GM23338 (cell line): ENCODE measurements at regions not wholly inside any gene's neighbourhood (a gene's known extent, or its start where the extent isn't known, plus 50 kb on each side); places are given as distances from the start of the nearest gene placed in this dataset.

Experiments used
- ATAC-seq: fragments of 200-7000 bp; cut with Tn5 transposase; 3 replicates; pipeline ENCODE4 v1.9.1; 2020
- DNase-seq: peaks from one replicate; pipeline ENCODE4 v3.0.0-alpha.2; 2015; ENCODE audit warnings: low spot score
- H2AFZ ChIP-seq: fragments of 200-600 bp; sonication (generic); 2 replicates; pipeline ENCODE4 v1.8.0; 2016; ENCODE audit warnings: antibody characterized with exemption, mild to moderate bottlenecking, moderate library complexity
- H3F3A ChIP-seq: fragments of 200-600 bp; sonication (generic); replicated peaks from 2 replicates; pipeline ENCODE4 v1.8.0; 2017; ENCODE audit warnings: antibody characterized with exemption, mixed run types, low read depth
- H3K27ac ChIP-seq: fragments of 200-600 bp; sonication (generic); 2 replicates; pipeline ENCODE4 v1.6.1; 2016; ENCODE audit warnings: low read depth
- H3K27me3 ChIP-seq: fragments of 200-600 bp; sonication (generic); 2 replicates; pipeline ENCODE4 v1.8.0; 2016; ENCODE audit warnings: mild to moderate bottlenecking, mixed run types, moderate library complexity; ENCODE audit not compliant: insufficient read depth
- H3K36me3 ChIP-seq: fragments of 200-600 bp; sonication (generic); 2 replicates; pipeline ENCODE4 v1.8.0; 2016; ENCODE audit warnings: mild to moderate bottlenecking; ENCODE audit not compliant: insufficient read depth
- H3K4me1 ChIP-seq: fragments of 200-600 bp; sonication (generic); 2 replicates; pipeline ENCODE4 v1.8.0; 2016; ENCODE audit warnings: mild to moderate bottlenecking, moderate library complexity; ENCODE audit not compliant: insufficient read depth
- H3K4me2 ChIP-seq: fragments of 200-600 bp; sonication (generic); 2 replicates; pipeline ENCODE4 v1.7.1; 2017; ENCODE audit warnings: mixed run types
- H3K4me3 ChIP-seq: fragments of 200-600 bp; sonication (generic); 2 replicates; pipeline ENCODE4 v1.6.1; 2016; ENCODE audit warnings: mixed run types
- H3K79me2 ChIP-seq: fragments of 200-600 bp; sonication (generic); replicated peaks from 2 replicates; pipeline ENCODE4 v1.8.0; 2017; ENCODE audit warnings: mild to moderate bottlenecking; ENCODE audit not compliant: insufficient read depth
- H3K9me2 ChIP-seq: fragments of 200-600 bp; sonication (generic); 2 replicates; pipeline ENCODE4 v1.8.0; 2017; ENCODE audit not compliant: insufficient read depth
- H4K20me1 ChIP-seq: fragments of 200-600 bp; sonication (generic); replicated peaks from 2 replicates; pipeline ENCODE4 v1.8.0; 2017; ENCODE audit warnings: mild to moderate bottlenecking; ENCODE audit not compliant: insufficient read depth
- H3K27ac Mint-ChIP-seq: 2 replicates; pipeline ENCODE4 v1.8.0; 2020; ENCODE audit warnings: inconsistent platforms, mild to moderate bottlenecking, moderate library complexity, mixed read lengths
- H3K27me3 Mint-ChIP-seq: 3 replicates; pipeline ENCODE4 v1.8.0; 2022; ENCODE audit warnings: low read depth, mild to moderate bottlenecking, moderate library complexity, mixed read lengths, inconsistent platforms; ENCODE audit not compliant: insufficient read depth, poor library complexity
- H3K36me3 Mint-ChIP-seq: 3 replicates; pipeline ENCODE4 v1.8.0; 2021; ENCODE audit warnings: low read depth, mild to moderate bottlenecking, inconsistent platforms, moderate library complexity, mixed read lengths
- H3K4me1 Mint-ChIP-seq: 3 replicates; pipeline ENCODE4 v1.8.0; 2020; ENCODE audit warnings: mild to moderate bottlenecking, inconsistent platforms, mixed read lengths
- H3K4me3 Mint-ChIP-seq: 3 replicates; pipeline ENCODE4 v1.8.0; 2021; ENCODE audit warnings: moderate library complexity, mild to moderate bottlenecking, inconsistent platforms, mixed read lengths
- H3K9me3 Mint-ChIP-seq: 3 replicates; pipeline ENCODE4 v1.8.0; 2020; ENCODE audit warnings: moderate library complexity, mild to moderate bottlenecking, inconsistent platforms, mixed read lengths
- CREB1 ChIP-seq: fragments of 250-450 bp; sonication (Bioruptor Pico); IDR thresholded peaks from 2 replicates; pipeline ENCODE4 v1.5.0; 2020; ENCODE audit warnings: low read depth, mild to moderate bottlenecking, moderate library complexity
- EZH2 ChIP-seq: fragments of 200-600 bp; sonication (generic); IDR thresholded peaks from one replicate; pipeline ENCODE4 v1.8.0; 2017; ENCODE audit warnings: antibody characterized with exemption, mild to moderate bottlenecking, low read depth; ENCODE audit not compliant: unreplicated experiment
- EZH2phosphoT487 ChIP-seq: fragments of 200-600 bp; sonication (generic); IDR thresholded peaks from one replicate; pipeline ENCODE4 v1.8.1; 2018; ENCODE audit warnings: antibody characterized with exemption; ENCODE audit not compliant: unreplicated experiment
- JUNB ChIP-seq: IDR thresholded peaks from one replicate; pipeline ENCODE4 v1.6.1; 2016; ENCODE audit warnings: antibody characterized with exemption; ENCODE audit not compliant: unreplicated experiment
- NANOG ChIP-seq: IDR thresholded peaks from 2 replicates; pipeline ENCODE4 v1.6.1; 2016; ENCODE audit warnings: antibody characterized with exemption, borderline replicate concordance
- POLR2AphosphoS5 ChIP-seq: IDR thresholded peaks from 2 replicates; pipeline ENCODE4 v1.6.1; 2016; ENCODE audit warnings: antibody characterized with exemption, low read depth
- STAT1 ChIP-seq: IDR thresholded peaks from one replicate; pipeline ENCODE4 v1.6.1; 2016; ENCODE audit warnings: antibody characterized with exemption; ENCODE audit not compliant: unreplicated experiment
- ZNF114 ChIP-seq: fragments of 250-450 bp; sonication (Bioruptor Pico); IDR thresholded peaks from 2 replicates; pipeline ENCODE4 v1.5.0; 2020; ENCODE audit warnings: mild to moderate bottlenecking, moderate library complexity
- ZNF331 ChIP-seq: fragments of 250-450 bp; sonication (Bioruptor Pico); IDR thresholded peaks from 2 replicates; pipeline ENCODE4 v1.5.0; 2020; ENCODE audit warnings: low read depth, mild to moderate bottlenecking, moderate library complexity
- TF ChIP-seq, protein P1 (sequence below): IDR thresholded peaks from one replicate; pipeline ENCODE4 v1.6.1; 2018; ENCODE audit warnings: antibody characterized with exemption; ENCODE audit not compliant: unreplicated experiment
- TF ChIP-seq, protein P2 (sequence below), 2 experiments: fragments of 200-600 bp in 1 of 2; sonication (generic) in 1 of 2; conservative IDR thresholded peaks; 2 replicates each; pipeline versions ENCODE4 v1.5.1 to v1.6.1; 2016 to 2017; ENCODE audit warnings: antibody characterized with exemption in 2 of 2, low read depth in 2 of 2, mild to moderate bottlenecking in 2 of 2, moderate library complexity in 1 of 2
- TF ChIP-seq, protein P3 (sequence below): IDR thresholded peaks from 2 replicates; pipeline ENCODE4 v1.6.1; 2016; ENCODE audit warnings: antibody characterized with exemption
- TF ChIP-seq, protein P4 (sequence below): fragments of 250-450 bp; sonication (Bioruptor Pico); IDR thresholded peaks from 2 replicates; pipeline ENCODE4 v1.5.0; 2020; ENCODE audit warnings: mild to moderate bottlenecking, moderate library complexity

DNA sequence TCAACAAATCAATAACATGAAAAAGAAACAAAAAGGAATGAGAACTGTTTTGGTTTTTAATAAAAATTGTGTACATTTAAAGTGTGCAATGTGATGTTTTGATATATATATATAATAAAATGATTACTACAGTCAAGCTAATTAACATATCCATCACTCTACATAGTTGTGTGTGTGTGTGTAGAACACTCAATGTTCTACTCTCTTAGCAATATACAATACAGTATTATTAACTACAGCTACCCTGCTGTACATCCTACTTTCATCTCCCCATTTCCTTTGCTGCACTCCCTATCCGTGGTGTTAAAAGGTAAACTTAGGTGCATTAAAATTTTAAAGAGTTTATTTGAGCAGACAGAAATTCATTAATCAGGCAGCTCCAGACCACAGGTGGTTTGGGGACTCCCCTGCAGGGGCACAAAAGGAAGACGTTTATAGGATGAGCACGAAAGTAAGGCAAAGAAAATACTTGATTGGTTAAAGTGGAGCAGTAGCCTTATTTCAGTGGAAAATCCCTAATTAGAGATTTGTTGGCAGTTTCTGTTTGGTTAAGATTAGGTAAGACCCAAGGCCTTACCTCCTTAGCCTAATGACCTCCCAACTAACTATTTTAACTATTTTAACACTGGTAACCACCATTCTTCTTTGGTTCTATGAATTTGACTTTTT lies 61.8 kb upstream of the SNRK start:
- Mint-ChIP-seq H3K4me1 (no peaks in the 10 kb centered on the region), H3K27me3 (peaks cover 8% of the 10 kb centered on the region), H3K36me3 (peaks cover 2% of the 10 kb centered on the region; the same call in 1 of the 3 replicates), H3K4me3 (no peak overlapping the region), H3K27ac (no peak overlapping the region), H3K9me3 (peaks cover 32% of the 10 kb centered on the region)
- DNase-seq (no peak), ATAC-seq (no peak)
- no peaks in the 10 kb centered on the region for H3K4me1 ChIP-seq
- no peaks in the 10 kb centered on the region for H3K27me3 ChIP-seq
- no peak for TF ChIP-seq ZNF331
- TF ChIP-seq STAT1: no peak
- no peak for TF ChIP-seq EZH2
- TF ChIP-seq, protein P1, sequence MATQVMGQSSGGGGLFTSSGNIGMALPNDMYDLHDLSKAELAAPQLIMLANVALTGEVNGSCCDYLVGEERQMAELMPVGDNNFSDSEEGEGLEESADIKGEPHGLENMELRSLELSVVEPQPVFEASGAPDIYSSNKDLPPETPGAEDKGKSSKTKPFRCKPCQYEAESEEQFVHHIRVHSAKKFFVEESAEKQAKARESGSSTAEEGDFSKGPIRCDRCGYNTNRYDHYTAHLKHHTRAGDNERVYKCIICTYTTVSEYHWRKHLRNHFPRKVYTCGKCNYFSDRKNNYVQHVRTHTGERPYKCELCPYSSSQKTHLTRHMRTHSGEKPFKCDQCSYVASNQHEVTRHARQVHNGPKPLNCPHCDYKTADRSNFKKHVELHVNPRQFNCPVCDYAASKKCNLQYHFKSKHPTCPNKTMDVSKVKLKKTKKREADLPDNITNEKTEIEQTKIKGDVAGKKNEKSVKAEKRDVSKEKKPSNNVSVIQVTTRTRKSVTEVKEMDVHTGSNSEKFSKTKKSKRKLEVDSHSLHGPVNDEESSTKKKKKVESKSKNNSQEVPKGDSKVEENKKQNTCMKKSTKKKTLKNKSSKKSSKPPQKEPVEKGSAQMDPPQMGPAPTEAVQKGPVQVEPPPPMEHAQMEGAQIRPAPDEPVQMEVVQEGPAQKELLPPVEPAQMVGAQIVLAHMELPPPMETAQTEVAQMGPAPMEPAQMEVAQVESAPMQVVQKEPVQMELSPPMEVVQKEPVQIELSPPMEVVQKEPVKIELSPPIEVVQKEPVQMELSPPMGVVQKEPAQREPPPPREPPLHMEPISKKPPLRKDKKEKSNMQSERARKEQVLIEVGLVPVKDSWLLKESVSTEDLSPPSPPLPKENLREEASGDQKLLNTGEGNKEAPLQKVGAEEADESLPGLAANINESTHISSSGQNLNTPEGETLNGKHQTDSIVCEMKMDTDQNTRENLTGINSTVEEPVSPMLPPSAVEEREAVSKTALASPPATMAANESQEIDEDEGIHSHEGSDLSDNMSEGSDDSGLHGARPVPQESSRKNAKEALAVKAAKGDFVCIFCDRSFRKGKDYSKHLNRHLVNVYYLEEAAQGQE: no peak
- no peak for TF ChIP-seq JUNB
- TF ChIP-seq ZNF114 (CRISPR knock-in tag): no peak
- TF ChIP-seq CREB1 (CRISPR knock-in tag): no peak
- TF ChIP-seq POLR2AphosphoS5: no peak
- TF ChIP-seq, protein P2, sequence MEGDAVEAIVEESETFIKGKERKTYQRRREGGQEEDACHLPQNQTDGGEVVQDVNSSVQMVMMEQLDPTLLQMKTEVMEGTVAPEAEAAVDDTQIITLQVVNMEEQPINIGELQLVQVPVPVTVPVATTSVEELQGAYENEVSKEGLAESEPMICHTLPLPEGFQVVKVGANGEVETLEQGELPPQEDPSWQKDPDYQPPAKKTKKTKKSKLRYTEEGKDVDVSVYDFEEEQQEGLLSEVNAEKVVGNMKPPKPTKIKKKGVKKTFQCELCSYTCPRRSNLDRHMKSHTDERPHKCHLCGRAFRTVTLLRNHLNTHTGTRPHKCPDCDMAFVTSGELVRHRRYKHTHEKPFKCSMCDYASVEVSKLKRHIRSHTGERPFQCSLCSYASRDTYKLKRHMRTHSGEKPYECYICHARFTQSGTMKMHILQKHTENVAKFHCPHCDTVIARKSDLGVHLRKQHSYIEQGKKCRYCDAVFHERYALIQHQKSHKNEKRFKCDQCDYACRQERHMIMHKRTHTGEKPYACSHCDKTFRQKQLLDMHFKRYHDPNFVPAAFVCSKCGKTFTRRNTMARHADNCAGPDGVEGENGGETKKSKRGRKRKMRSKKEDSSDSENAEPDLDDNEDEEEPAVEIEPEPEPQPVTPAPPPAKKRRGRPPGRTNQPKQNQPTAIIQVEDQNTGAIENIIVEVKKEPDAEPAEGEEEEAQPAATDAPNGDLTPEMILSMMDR (conservative IDR thresholded peaks at IDR 0.05; ENCODE audit: low read depth in 2 of 2): no peak
- no peak for TF ChIP-seq EZH2phosphoT487
- TF ChIP-seq, protein P3, sequence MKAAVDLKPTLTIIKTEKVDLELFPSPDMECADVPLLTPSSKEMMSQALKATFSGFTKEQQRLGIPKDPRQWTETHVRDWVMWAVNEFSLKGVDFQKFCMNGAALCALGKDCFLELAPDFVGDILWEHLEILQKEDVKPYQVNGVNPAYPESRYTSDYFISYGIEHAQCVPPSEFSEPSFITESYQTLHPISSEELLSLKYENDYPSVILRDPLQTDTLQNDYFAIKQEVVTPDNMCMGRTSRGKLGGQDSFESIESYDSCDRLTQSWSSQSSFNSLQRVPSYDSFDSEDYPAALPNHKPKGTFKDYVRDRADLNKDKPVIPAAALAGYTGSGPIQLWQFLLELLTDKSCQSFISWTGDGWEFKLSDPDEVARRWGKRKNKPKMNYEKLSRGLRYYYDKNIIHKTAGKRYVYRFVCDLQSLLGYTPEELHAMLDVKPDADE: no peak
- TF ChIP-seq NANOG: no peak
- TF ChIP-seq, protein P4, sequence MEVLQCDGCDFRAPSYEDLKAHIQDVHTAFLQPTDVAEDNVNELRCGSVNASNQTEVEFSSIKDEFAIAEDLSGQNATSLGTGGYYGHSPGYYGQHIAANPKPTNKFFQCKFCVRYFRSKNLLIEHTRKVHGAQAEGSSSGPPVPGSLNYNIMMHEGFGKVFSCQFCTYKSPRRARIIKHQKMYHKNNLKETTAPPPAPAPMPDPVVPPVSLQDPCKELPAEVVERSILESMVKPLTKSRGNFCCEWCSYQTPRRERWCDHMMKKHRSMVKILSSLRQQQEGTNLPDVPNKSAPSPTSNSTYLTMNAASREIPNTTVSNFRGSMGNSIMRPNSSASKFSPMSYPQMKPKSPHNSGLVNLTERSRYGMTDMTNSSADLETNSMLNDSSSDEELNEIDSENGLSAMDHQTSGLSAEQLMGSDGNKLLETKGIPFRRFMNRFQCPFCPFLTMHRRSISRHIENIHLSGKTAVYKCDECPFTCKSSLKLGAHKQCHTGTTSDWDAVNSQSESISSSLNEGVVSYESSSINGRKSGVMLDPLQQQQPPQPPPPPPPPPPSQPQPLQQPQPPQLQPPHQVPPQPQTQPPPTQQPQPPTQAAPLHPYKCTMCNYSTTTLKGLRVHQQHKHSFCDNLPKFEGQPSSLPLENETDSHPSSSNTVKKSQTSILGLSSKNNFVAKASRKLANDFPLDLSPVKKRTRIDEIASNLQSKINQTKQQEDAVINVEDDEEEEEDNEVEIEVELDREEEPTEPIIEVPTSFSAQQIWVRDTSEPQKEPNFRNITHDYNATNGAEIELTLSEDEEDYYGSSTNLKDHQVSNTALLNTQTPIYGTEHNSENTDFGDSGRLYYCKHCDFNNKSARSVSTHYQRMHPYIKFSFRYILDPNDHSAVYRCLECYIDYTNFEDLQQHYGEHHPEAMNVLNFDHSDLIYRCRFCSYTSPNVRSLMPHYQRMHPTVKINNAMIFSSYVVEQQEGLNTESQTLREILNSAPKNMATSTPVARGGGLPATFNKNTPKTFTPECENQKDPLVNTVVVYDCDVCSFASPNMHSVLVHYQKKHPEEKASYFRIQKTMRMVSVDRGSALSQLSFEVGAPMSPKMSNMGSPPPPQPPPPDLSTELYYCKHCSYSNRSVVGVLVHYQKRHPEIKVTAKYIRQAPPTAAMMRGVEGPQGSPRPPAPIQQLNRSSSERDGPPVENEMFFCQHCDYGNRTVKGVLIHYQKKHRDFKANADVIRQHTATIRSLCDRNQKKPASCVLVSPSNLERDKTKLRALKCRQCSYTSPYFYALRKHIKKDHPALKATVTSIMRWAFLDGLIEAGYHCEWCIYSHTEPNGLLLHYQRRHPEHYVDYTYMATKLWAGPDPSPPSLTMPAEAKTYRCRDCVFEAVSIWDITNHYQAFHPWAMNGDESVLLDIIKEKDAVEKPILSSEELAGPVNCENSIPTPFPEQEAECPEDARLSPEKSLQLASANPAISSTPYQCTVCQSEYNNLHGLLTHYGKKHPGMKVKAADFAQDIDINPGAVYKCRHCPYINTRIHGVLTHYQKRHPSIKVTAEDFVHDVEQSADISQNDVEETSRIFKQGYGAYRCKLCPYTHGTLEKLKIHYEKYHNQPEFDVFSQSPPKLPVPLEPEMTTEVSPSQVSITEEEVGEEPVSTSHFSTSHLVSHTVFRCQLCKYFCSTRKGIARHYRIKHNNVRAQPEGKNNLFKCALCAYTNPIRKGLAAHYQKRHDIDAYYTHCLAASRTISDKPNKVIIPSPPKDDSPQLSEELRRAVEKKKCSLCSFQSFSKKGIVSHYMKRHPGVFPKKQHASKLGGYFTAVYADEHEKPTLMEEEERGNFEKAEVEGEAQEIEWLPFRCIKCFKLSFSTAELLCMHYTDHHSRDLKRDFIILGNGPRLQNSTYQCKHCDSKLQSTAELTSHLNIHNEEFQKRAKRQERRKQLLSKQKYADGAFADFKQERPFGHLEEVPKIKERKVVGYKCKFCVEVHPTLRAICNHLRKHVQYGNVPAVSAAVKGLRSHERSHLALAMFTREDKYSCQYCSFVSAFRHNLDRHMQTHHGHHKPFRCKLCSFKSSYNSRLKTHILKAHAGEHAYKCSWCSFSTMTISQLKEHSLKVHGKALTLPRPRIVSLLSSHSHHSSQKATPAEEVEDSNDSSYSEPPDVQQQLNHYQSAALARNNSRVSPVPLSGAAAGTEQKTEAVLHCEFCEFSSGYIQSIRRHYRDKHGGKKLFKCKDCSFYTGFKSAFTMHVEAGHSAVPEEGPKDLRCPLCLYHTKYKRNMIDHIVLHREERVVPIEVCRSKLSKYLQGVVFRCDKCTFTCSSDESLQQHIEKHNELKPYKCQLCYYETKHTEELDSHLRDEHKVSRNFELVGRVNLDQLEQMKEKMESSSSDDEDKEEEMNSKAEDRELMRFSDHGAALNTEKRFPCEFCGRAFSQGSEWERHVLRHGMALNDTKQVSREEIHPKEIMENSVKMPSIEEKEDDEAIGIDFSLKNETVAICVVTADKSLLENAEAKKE (CRISPR knock-in tag): no peak
- no peaks in the 10 kb centered on the region for H3F3A ChIP-seq
- no peak overlapping the region for H3K27ac ChIP-seq
- 0 out of 2 replicates have a peak, but pooled peaks cover 4% of the 10 kb centered on the region for H3K36me3 ChIP-seq
- no peak overlapping the region for H3K4me3 ChIP-seq
- H4K20me1 ChIP-seq: no peaks in the 10 kb centered on the region
- peaks cover 7% of the 10 kb centered on the region; the same call in 1 of the 2 replicates for H3K9me2 ChIP-seq
- H2AFZ ChIP-seq: no peak overlapping the region
- no peak overlapping the region for H3K4me2 ChIP-seq
- no peaks in the 10 kb centered on the region for H3K79me2 ChIP-seq
